B cell (primary cell): ENCODE measurements at regions not wholly inside any gene's neighbourhood (a gene's known extent, or its start where the extent isn't known, plus 50 kb on each side); places are given as distances from the start of the nearest gene placed in this dataset.

Experiments used
- ATAC-seq: fragments of 200-7000 bp; cut with Tn5 transposase; one replicate; pipeline ENCODE4 v1.10.0; 2021; ENCODE audit warnings: low read depth, mild to moderate bottlenecking, moderate number of reproducible peaks, moderate library complexity
- CTCF ChIA-PET: fragments of 350-600 bp; sonication (Branson Sonifier 250); formaldehyde crosslinking; loops from one replicate; lab custom pipeline; 2021; ENCODE audit warnings: antibody characterized with exemption, inconsistent platforms; lab: Charles Lee
- POLR2A ChIA-PET: fragments of 350-600 bp; sonication (Branson Sonifier 250); formaldehyde crosslinking; loops from one replicate; lab custom pipeline; 2021; ENCODE audit warnings: antibody characterized with exemption; lab: Charles Lee
- DNase-seq: peaks from one replicate; pipeline ENCODE4 v3.0.0; 2013
- H2AFZ ChIP-seq: 2 replicates; pipeline ENCODE4 v1.6.1; 2012; ENCODE audit warnings: mild to moderate bottlenecking, low read depth, low read length; ENCODE audit not compliant: insufficient read depth, poor library complexity, severe bottlenecking
- H3K27ac ChIP-seq, 2 donors: 1 replicate in 1 of 2; 2 replicates in 1 of 2; pipeline ENCODE4 v1.5.1; 2012 to 2013; ENCODE audit warnings: low read length in 2 of 2, mild to moderate bottlenecking in 2 of 2, moderate library complexity in 1 of 2
- H3K27me3 ChIP-seq, 4 experiments: fragments of 200-600 bp in 1 of 4; sonication (generic) in 1 of 4; replicated peaks in 1 of 4; 1 replicate in 2 of 4; 2 replicates in 2 of 4; pipeline versions ENCODE4 v1.6.1 to v1.7.0; 2013 to 2016; ENCODE audit warnings: low read length in 3 of 4, mild to moderate bottlenecking in 2 of 4, mixed read lengths in 1 of 4, moderate library complexity in 1 of 4; ENCODE audit not compliant: insufficient read depth in 4 of 4, control insufficient read depth in 3 of 4; ENCODE audit errors: control extremely low read depth in 1 of 4
- H3K36me3 ChIP-seq, 2 experiments: replicated peaks in 1 of 2; 1 replicate in 1 of 2; 2 replicates in 1 of 2; pipeline versions ENCODE4 v1.6.1 to v1.7.1; 2013; ENCODE audit warnings: low read length in 1 of 2; ENCODE audit not compliant: insufficient read depth in 2 of 2, control insufficient read depth in 1 of 2; ENCODE audit errors: control extremely low read depth in 1 of 2, extremely low read depth in 1 of 2
- H3K4me1 ChIP-seq, 2 donors: fragments of 200-600 bp in 1 of 2; sonication (generic) in 1 of 2; 1 replicate in 1 of 2; 2 replicates in 1 of 2; pipeline versions ENCODE4 v1.5.1 to v1.6.1; 2013 to 2017; ENCODE audit warnings: low read length in 2 of 2; ENCODE audit not compliant: control insufficient read depth in 2 of 2, insufficient read depth in 2 of 2
- H3K4me2 ChIP-seq: replicated peaks from 2 replicates; pipeline ENCODE3; 2012; ENCODE audit warnings: mild to moderate bottlenecking, low read depth, low read length; ENCODE audit not compliant: poor library complexity, severe bottlenecking
- H3K4me3 ChIP-seq, 5 experiments: fragments of 200-600 bp in 1 of 5; sonication (generic) in 1 of 5; 1 replicate in 3 of 5; 2 replicates in 2 of 5; pipeline versions ENCODE4 v1.5.1 to v1.7.0; 2011 to 2016; ENCODE audit warnings: low read length in 4 of 5, mild to moderate bottlenecking in 4 of 5, low read depth in 2 of 5, control low read depth in 1 of 5, moderate library complexity in 1 of 5; ENCODE audit not compliant: insufficient read depth in 1 of 5; ENCODE audit errors: control extremely low read depth in 1 of 5, extremely low read depth in 1 of 5
- H3K79me2 ChIP-seq: fragments of 200-600 bp; sonication (generic); one replicate; pipeline ENCODE4 v1.6.0; 2016; ENCODE audit warnings: low read length; ENCODE audit not compliant: control insufficient read depth, insufficient read depth
- H3K9ac ChIP-seq: fragments of 200-600 bp; sonication (generic); 2 replicates; pipeline ENCODE4 v1.6.1; 2017; ENCODE audit warnings: mild to moderate bottlenecking, low read length, moderate library complexity
- H3K9me3 ChIP-seq, 3 donors: one replicate each; pipeline versions ENCODE4 v1.6.1 to v1.7.1; 2013; ENCODE audit warnings: low read length in 2 of 3; ENCODE audit not compliant: control insufficient read depth in 2 of 3, insufficient read depth in 1 of 3; ENCODE audit errors: control extremely low read depth in 1 of 3
- H4K20me1 ChIP-seq: 2 replicates; pipeline ENCODE4 v1.6.0; 2012; ENCODE audit warnings: mild to moderate bottlenecking, low read length; ENCODE audit not compliant: insufficient read depth, control insufficient read depth, poor library complexity, severe bottlenecking
- H3K27ac Mint-ChIP-seq: one replicate; pipeline ENCODE4 v1.8.0; 2021; ENCODE audit warnings: mixed read lengths
- H3K27me3 Mint-ChIP-seq: one replicate; pipeline ENCODE4 v1.8.0; 2021; ENCODE audit warnings: mixed read lengths
- H3K4me1 Mint-ChIP-seq: one replicate; pipeline ENCODE4 v1.8.0; 2021; ENCODE audit warnings: mixed read lengths
- H3K4me3 Mint-ChIP-seq: one replicate; pipeline ENCODE4 v1.8.0; 2021; ENCODE audit warnings: mixed read lengths
- H3K9me3 Mint-ChIP-seq: one replicate; pipeline ENCODE4 v1.8.0; 2022; ENCODE audit warnings: mixed read lengths; ENCODE audit not compliant: insufficient read depth
- EZH2 ChIP-seq: IDR thresholded peaks from 2 replicates; pipeline ENCODE4 v1.6.1; 2012; ENCODE audit warnings: borderline replicate concordance, low read depth, mild to moderate bottlenecking, moderate library complexity, low read length; ENCODE audit not compliant: insufficient read depth, poor library complexity, severe bottlenecking
- WGBS: methylation state at CpG from one replicate; pipeline ENCODE4 v1.1.5; 2013; ENCODE audit warnings: missing lambda C conversion rate; ENCODE audit not compliant: insufficient coverage; 5-methylcytosine and 5-hydroxymethylcytosine counted together
- intact Hi-C: fragments of 100-400 bp; cut with micrococcal nuclease; formaldehyde crosslinking; loops from one replicate; pipeline ENCODE4 v1.10.0; 2022
- TF ChIP-seq, protein P1 (sequence below): fragments of 200-600 bp; IDR thresholded peaks from one replicate; pipeline ENCODE4 v1.8.0; 2022; ENCODE audit warnings: antibody characterized with exemption, mild to moderate bottlenecking

DNA sequence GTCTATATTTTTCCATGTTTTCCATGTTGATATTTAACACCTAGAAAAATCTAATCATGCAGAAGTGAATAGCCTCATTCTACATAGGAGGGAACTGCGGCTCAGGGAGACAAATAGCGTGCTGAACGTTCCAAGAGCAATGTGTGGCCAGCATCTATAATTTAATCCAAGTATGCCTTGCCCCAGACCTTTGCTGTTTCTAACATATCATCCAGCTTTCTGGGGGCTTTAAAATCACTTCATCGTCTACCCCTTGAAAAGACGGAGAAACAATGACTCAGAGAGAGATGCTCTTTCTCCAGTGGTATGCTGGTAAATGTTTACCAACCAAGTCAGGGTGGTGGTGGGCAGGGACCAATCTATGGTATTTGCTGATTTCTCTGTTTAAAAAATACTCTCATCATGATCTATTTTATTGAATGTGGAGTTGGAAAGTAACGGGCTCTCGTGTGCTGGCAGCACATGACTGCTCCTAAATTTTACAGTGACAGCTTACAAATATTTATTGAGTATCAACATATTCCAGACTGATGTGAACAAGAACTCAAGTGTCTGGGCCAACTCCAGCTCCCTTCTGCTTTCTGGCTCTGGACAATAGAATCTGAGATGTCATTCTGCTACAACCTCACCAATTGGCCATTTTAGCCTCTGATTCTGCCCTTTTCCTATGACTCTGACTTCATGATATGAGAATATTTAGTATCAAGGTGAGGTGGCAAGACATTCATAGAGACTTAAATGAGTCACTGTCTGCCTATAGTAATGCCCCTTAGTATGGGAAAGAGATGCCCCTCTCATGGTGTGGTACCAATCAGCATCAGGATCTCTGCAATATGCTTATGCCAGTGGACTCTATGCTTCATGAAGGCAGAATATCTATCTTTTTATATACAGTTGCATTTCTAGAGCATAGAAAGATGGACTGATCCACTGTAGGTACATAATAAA is 407.4 kb upstream of the TNC start:
- no peak for DNase-seq
- Histone ChIP-seq H2AFZ (no peak overlapping the region), H3K27ac (no peak overlapping the region), H3K9ac (no peak overlapping the region), H3K4me3 (no peak overlapping the region), H3K36me3 (no peaks in the 10 kb centered on the region), H4K20me1 (no peaks in the 10 kb centered on the region), H3K79me2 (no peaks in the 10 kb centered on the region), H3K9me3 (no peaks in the 10 kb centered on the region), H3K4me1 (no peaks in the 10 kb centered on the region), H3K27me3 (no peaks in the 10 kb centered on the region), H3K4me2 (no peak overlapping the region)
- H3K27ac Mint-ChIP-seq: no peak overlapping the region
- WGBS: 100% methylated on average over 1 of the region's 7 CpGs
- ChIA-PET CTCF (interaction anchor here (0.9 to 1.5 kb wide), 2 partner anchors 10 to 511 kb away, joined by 4 to 7 read pairs; no protein-coding TSS in a partner anchor), POLR2A (no interaction called here)
- no peak for ATAC-seq
- H3K9me3 Mint-ChIP-seq: no peaks in the 10 kb centered on the region
- TF ChIP-seq, protein P1, sequence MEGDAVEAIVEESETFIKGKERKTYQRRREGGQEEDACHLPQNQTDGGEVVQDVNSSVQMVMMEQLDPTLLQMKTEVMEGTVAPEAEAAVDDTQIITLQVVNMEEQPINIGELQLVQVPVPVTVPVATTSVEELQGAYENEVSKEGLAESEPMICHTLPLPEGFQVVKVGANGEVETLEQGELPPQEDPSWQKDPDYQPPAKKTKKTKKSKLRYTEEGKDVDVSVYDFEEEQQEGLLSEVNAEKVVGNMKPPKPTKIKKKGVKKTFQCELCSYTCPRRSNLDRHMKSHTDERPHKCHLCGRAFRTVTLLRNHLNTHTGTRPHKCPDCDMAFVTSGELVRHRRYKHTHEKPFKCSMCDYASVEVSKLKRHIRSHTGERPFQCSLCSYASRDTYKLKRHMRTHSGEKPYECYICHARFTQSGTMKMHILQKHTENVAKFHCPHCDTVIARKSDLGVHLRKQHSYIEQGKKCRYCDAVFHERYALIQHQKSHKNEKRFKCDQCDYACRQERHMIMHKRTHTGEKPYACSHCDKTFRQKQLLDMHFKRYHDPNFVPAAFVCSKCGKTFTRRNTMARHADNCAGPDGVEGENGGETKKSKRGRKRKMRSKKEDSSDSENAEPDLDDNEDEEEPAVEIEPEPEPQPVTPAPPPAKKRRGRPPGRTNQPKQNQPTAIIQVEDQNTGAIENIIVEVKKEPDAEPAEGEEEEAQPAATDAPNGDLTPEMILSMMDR: no peak
- TF ChIP-seq EZH2: no peak
- H3K4me3 Mint-ChIP-seq: no peak overlapping the region
- H3K27me3 Mint-ChIP-seq: peaks cover 16% of the 10 kb centered on the region
- no peaks in the 10 kb centered on the region for H3K4me1 Mint-ChIP-seq
- intact Hi-C loops: no loop called here
